ENCODE measurements at regions not wholly inside any gene's neighbourhood (a gene's known extent, or its start where the extent isn't known, plus 50 kb on each side); places are given as distances from the start of the nearest gene placed in this dataset.

- H3K4me3 ChIP-seq (ENCODE audit: low read depth, low read length) = no peak overlapping the region
- TF ChIP-seq, protein P1, sequence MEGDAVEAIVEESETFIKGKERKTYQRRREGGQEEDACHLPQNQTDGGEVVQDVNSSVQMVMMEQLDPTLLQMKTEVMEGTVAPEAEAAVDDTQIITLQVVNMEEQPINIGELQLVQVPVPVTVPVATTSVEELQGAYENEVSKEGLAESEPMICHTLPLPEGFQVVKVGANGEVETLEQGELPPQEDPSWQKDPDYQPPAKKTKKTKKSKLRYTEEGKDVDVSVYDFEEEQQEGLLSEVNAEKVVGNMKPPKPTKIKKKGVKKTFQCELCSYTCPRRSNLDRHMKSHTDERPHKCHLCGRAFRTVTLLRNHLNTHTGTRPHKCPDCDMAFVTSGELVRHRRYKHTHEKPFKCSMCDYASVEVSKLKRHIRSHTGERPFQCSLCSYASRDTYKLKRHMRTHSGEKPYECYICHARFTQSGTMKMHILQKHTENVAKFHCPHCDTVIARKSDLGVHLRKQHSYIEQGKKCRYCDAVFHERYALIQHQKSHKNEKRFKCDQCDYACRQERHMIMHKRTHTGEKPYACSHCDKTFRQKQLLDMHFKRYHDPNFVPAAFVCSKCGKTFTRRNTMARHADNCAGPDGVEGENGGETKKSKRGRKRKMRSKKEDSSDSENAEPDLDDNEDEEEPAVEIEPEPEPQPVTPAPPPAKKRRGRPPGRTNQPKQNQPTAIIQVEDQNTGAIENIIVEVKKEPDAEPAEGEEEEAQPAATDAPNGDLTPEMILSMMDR (conservative IDR thresholded peaks at IDR 0.05; ENCODE audit: low read depth, low read length) = no peak
- no peak for DNase-seq (ENCODE audit: low read depth)
Observed at GRCh38 chr19:30890033-30890432, 459.2 kb downstream of the TSHZ3 start.

DNA sequence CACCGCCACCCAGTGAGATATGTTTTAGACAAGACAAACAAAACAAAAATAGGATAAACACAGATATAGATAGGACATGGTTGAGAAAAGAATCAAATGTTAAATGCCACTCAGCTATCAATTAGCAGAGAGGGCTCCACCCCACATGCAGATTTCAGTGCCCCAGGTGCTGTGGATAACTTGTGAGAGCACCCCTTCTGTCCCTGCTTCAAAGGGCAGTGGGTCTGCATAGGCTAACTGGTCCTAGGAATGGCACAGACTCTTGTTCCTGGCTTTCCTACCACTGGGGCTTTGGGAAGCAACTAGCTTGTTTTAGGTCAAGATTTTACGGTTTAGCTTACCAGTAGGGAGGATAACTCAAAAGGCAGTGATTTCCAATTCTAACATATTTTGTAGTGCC is 460.3 kb downstream of the TSHZ3 start:
- DNase-seq (ENCODE audit: low read depth) = no peak
- TF ChIP-seq, protein P1 (conservative IDR thresholded peaks at IDR 0.05; ENCODE audit: low read depth, low read length) = no peak
- H3K4me3 ChIP-seq (ENCODE audit: low read depth, low read length) = no peak overlapping the region

DNA sequence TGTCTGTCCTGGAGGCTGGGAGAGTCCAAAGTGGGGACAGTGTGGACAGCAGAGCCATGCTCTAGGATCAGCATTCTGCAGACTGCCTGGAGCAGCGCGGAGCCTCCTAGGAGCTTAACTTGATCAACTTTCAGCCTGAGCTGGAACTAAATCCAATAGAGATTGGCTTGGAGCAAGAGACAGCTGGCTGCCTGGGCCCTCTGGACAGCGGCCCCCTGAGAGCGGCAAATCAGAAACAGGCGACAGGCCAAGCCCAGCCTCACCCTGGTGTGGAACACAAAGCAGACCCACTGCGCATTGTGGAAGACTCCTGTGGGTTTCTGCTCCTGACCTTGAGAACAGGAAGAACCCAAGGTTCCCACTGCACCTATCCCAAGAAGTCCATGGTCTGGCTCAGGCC is 462.2 kb downstream of the TSHZ3 start:
- TF ChIP-seq, protein P1 (conservative IDR thresholded peaks at IDR 0.05; ENCODE audit: low read depth, low read length) = no peak
- no peak for DNase-seq (ENCODE audit: low read depth)

GRCh38 chr19:30886222-30886621 is 463.0 kb downstream of the TSHZ3 start:
- TF ChIP-seq, protein P1 (conservative IDR thresholded peaks at IDR 0.05; ENCODE audit: low read depth, low read length) = no peak
- no peak overlapping the region for H3K4me3 ChIP-seq (ENCODE audit: low read depth, low read length)
- no peak for DNase-seq (ENCODE audit: low read depth)

More for the DNA sequence above, 462.2 kb downstream of the TSHZ3 start:
- no peak overlapping the region for H3K4me3 ChIP-seq (ENCODE audit: low read depth, low read length)

DNA sequence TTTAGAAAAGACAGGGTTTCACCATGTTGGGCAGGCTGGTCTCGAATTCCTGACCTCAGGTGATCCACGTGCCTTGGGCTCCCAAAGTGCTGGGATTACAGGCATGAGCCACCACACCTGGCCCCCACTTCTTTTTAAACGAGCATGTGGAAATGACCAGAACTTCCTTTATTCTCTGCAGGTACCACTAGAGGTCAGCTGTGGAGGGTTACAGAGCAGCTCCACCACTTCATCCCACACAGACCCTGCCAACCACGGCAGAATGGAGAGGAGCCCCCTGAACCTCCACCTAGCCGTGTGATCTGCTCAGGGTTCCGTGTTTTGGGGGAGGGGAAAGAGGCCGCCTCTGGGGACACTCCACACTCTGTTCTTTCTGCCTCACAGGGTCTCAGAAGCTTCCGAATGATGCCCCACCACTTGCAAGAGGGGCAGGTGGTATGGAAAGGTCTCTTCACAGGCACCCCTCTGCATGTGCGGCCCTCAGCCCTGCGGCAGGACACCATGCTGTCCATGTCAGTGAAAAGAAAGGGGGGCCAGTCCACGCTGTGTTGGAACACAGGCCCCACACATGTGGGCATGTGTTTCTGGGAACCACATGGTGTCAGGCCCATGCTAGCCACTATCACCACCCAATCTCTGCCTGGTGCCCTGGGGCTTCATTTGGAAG is 465.0 kb downstream of the TSHZ3 start:
- no peak overlapping the region for H3K4me3 ChIP-seq (ENCODE audit: low read depth, low read length)
- DNase-seq (ENCODE audit: low read depth) = no peak
- TF ChIP-seq, protein P1 (conservative IDR thresholded peaks at IDR 0.05; ENCODE audit: low read depth, low read length) = no peak

- no peak for DNase-seq (ENCODE audit: low read depth)
- TF ChIP-seq, protein P1 (conservative IDR thresholded peaks at IDR 0.05; ENCODE audit: low read depth, low read length) = no peak
- H3K4me3 ChIP-seq (ENCODE audit: low read depth, low read length) = no peak overlapping the region
Observed at GRCh38 chr19:30883071-30883470, 466.2 kb downstream of the TSHZ3 start.

GRCh38 chr19:30882411-30883005 is 466.7 kb downstream of the TSHZ3 start:
- no peak for DNase-seq (ENCODE audit: low read depth)
- no peak overlapping the region for H3K4me3 ChIP-seq (ENCODE audit: low read depth, low read length)
- TF ChIP-seq, protein P1 (conservative IDR thresholded peaks at IDR 0.05; ENCODE audit: low read depth, low read length) = no peak

Data from choroid plexus epithelial cell (primary cell).